ENCODE measurements at regions not wholly inside any gene's neighbourhood (a gene's known extent, or its start where the extent isn't known, plus 50 kb on each side); places are given as distances from the start of the nearest gene placed in this dataset.

DNA sequence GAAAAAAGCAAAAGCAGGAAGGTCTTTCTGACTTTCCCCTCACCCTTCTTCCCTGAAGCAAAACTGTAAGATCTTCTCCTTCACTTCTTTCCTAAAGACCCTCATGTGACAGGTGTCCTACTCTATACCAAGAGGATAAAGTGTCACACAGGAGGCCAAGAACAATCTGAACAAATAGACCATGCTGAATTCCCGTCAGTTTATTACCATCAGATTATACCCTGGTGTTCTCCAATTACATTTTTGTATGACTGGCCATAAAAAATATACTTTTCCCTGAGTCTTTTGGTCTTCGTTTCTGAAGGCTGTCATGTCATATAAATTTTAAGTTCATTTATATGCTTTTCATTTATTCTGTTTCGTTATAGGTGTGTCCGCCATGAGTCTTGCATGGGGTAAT is 371.4 kb upstream of the CNTN4 start:
- no peak for DNase-seq (ENCODE audit: low read depth)
- H3K4me3 ChIP-seq (ENCODE audit: low read depth, low read length), result no peak overlapping the region
- TF ChIP-seq, protein P1, sequence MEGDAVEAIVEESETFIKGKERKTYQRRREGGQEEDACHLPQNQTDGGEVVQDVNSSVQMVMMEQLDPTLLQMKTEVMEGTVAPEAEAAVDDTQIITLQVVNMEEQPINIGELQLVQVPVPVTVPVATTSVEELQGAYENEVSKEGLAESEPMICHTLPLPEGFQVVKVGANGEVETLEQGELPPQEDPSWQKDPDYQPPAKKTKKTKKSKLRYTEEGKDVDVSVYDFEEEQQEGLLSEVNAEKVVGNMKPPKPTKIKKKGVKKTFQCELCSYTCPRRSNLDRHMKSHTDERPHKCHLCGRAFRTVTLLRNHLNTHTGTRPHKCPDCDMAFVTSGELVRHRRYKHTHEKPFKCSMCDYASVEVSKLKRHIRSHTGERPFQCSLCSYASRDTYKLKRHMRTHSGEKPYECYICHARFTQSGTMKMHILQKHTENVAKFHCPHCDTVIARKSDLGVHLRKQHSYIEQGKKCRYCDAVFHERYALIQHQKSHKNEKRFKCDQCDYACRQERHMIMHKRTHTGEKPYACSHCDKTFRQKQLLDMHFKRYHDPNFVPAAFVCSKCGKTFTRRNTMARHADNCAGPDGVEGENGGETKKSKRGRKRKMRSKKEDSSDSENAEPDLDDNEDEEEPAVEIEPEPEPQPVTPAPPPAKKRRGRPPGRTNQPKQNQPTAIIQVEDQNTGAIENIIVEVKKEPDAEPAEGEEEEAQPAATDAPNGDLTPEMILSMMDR (IDR thresholded peaks at IDR 0.05; ENCODE audit: insufficient read depth, low read depth, low read length), result no peak

DNA sequence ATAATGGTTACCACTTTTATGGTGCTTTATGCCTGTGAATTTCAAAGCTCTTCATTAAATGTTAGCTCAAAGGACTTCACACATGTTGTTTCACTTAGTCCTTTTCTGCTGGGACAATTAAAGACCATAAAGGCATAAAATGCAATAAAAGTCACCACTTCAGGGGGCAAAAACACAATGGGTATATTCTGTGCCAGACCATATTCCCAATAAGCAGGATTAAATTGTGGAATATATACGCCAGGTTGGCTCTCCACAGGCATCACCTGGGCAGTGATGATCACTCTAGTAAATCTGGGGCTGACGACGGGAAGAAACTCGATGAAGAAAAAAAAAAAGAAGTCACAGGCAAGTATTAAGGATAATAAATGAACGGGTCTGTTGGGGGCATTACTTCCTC is 370.2 kb upstream of the CNTN4 start:
- no peak for DNase-seq (ENCODE audit: low read depth)
- no peak overlapping the region for H3K4me3 ChIP-seq (ENCODE audit: low read depth, low read length)
- TF ChIP-seq, protein P1 (IDR thresholded peaks at IDR 0.05; ENCODE audit: insufficient read depth, low read depth, low read length), result no peak

DNA sequence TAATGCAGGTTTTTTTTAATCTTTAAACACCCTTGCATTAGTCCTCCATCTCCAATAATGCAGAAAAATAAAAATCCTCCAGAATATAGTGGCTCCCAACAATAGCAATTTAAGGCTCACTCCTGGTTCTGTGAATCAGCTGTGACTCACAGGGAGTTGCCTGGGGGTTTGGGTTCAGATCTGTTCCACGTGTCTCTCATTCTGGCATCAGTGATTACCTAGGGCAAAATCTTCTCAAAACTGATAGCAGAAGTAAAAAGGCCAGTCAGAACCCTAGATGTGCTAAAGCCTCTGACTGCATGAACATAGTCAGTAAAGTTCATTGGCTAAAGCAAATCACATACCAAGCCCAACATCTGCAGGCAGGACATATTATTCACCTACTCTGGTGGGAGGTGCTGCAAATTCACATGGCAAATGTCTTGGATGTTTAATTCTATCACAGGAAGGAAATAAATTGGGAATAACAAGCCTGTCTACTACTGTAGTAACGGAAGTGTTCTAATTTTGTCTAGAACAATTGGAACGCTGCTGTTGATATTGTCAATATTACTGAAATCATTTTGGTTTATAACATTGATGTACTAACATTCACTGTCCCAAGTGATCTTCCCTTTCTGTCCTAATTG is 364.1 kb upstream of the CNTN4 start:
- H3K4me3 ChIP-seq (ENCODE audit: low read depth, low read length), result no peak overlapping the region
- DNase-seq (ENCODE audit: low read depth), result no peak
- TF ChIP-seq, protein P1 (IDR thresholded peaks at IDR 0.05; ENCODE audit: insufficient read depth, low read depth, low read length), result no peak

DNA sequence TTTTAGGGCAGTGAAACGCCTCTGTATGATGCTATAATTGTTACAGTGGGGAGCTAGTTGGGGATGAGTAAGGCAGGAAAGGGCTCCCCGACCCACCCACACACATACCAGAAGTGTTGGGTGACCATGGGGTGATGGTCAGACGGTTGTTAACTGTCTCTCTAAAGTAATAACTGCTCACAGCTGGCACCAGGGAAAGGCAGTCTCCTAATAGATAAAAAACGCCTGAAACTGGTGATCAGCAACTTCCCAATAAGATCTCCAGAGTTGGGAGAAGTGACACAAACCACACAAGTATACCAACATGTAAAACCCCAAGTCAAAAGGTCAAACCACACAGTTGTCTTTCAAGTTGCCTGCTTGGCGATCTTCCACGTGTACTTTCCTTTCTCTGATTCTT is 346.5 kb upstream of the CNTN4 start:
- TF ChIP-seq, protein P1 (IDR thresholded peaks at IDR 0.05; ENCODE audit: insufficient read depth, low read depth, low read length), result no peak
- no peak overlapping the region for H3K4me3 ChIP-seq (ENCODE audit: low read depth, low read length)
- DNase-seq (ENCODE audit: low read depth), result no peak

DNA sequence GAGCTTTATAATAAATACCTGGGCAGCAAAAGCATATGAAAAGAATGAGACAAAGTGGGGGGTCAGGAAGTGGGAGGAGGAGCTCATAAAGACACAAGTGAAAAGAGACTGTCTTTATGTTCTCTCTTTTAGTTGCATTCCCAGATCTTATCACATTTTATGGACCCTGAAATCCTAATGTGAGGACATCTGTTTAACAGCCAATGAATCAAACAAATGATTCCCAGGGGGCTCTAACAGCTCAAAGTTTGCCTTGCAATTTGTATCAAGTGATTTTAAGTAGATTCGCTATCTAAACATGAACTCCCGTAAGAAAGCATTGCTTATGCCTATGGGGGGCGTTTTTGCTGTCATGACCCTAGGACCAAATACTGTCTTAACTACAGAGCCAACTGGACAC is 332.3 kb upstream of the CNTN4 start:
- DNase-seq (ENCODE audit: low read depth), result no peak
- TF ChIP-seq, protein P1 (IDR thresholded peaks at IDR 0.05; ENCODE audit: insufficient read depth, low read depth, low read length), result no peak
- H3K4me3 ChIP-seq (ENCODE audit: low read depth, low read length), result no peak overlapping the region

DNA sequence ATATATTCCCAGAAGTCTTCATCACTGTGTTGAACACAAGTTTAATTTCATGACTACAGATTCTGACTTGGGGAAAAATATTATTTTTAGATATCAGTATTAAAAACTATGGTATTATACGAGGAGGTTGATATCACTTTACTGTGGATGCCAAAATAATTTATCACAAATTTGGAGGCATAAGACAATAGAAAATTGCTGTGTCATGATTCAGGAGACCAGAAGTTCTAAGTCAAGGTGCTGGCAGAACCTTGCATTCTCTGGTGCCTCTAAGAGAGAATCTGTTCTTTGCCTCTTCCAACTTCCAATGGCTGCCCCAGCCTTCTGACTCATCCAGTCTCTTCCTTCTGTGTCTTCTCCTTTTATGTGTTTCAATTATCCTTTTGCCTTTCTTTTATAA is 325.0 kb upstream of the CNTN4 start:
- DNase-seq (ENCODE audit: low read depth), result no peak
- no peak overlapping the region for H3K4me3 ChIP-seq (ENCODE audit: low read depth, low read length)
- TF ChIP-seq, protein P1 (IDR thresholded peaks at IDR 0.05; ENCODE audit: insufficient read depth, low read depth, low read length), result no peak

DNA sequence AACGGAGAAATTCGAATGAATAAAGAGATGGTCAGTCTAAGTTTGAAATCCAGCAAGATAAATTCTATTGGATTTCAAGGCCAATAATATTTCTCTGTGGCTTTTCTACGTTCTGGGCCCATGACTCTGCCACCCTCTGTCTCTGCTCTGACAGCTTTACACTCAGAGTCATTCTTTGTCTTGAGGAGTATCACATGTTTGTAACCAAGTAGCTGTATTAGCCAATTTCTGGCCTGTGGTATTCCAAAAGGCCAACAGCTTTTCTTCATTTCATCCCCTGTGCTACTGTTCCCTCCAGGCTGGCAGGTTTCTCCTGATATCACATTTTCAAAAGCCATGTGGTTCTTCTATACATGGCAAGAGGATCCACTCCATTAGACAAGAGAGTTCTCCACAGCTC is 324.1 kb upstream of the CNTN4 start:
- no peak for DNase-seq (ENCODE audit: low read depth)
- no peak overlapping the region for H3K4me3 ChIP-seq (ENCODE audit: low read depth, low read length)
- TF ChIP-seq, protein P1 (IDR thresholded peaks at IDR 0.05; ENCODE audit: insufficient read depth, low read depth, low read length), result no peak
